ENCODE measurements at regions not wholly inside any gene's neighbourhood (a gene's known extent, or its start where the extent isn't known, plus 50 kb on each side); places are given as distances from the start of the nearest gene placed in this dataset.

- DNase-seq, result no peak
- H3K4me1 Mint-ChIP-seq, result peaks cover 7% of the 10 kb centered on the region
- no peak overlapping the region for H3K27ac Mint-ChIP-seq
- no peaks in the 10 kb centered on the region for H3K9me3 Mint-ChIP-seq
- H3K27me3 Mint-ChIP-seq (ENCODE audit: low read depth, poor library complexity), result peaks cover 3% of the 10 kb centered on the region
- TF ChIP-seq CTCF (IDR thresholded peaks at IDR 0.05), result no peak
- H3K4me3 Mint-ChIP-seq, result no peak overlapping the region
- no peaks in the 10 kb centered on the region for H3K36me3 Mint-ChIP-seq (ENCODE audit: low read depth)
These were observed 77.5 kb upstream of the KCNK2 start for GRCh38 chr1:215005078-215005477.

GRCh38 chr1:215005656-215006345 lies 76.7 kb upstream of the KCNK2 start:
- TF ChIP-seq CTCF (IDR thresholded peaks at IDR 0.05), result no peak
- no peak overlapping the region for H3K4me3 Mint-ChIP-seq
- no peak overlapping the region for H3K27ac Mint-ChIP-seq
- H3K4me1 Mint-ChIP-seq, result peaks cover 13% of the 10 kb centered on the region
- no peaks in the 10 kb centered on the region for H3K36me3 Mint-ChIP-seq (ENCODE audit: low read depth)
- H3K9me3 Mint-ChIP-seq, result no peaks in the 10 kb centered on the region
- no peak for DNase-seq
- H3K27me3 Mint-ChIP-seq (ENCODE audit: low read depth, poor library complexity), result peaks cover 6% of the 10 kb centered on the region

- H3K27ac Mint-ChIP-seq, result no peak overlapping the region
- no peak overlapping the region for H3K4me3 Mint-ChIP-seq
- peaks cover 13% of the 10 kb centered on the region for H3K4me1 Mint-ChIP-seq
- TF ChIP-seq CTCF (IDR thresholded peaks at IDR 0.05), result no peak
- H3K9me3 Mint-ChIP-seq, result no peaks in the 10 kb centered on the region
- H3K36me3 Mint-ChIP-seq (ENCODE audit: low read depth), result no peaks in the 10 kb centered on the region
- H3K27me3 Mint-ChIP-seq (ENCODE audit: low read depth, poor library complexity), result peaks cover 10% of the 10 kb centered on the region
- no peak for DNase-seq
These were observed 74.7 kb upstream of the KCNK2 start for GRCh38 chr1:215007880-215008279.

- peaks cover 8% of the 10 kb centered on the region for H3K27me3 Mint-ChIP-seq (ENCODE audit: low read depth, poor library complexity)
- no peak for TF ChIP-seq CTCF (IDR thresholded peaks at IDR 0.05)
- no peak overlapping the region for H3K4me3 Mint-ChIP-seq
- no peak overlapping the region for H3K27ac Mint-ChIP-seq
- DNase-seq, result no peak
- H3K9me3 Mint-ChIP-seq, result peaks cover 5% of the 10 kb centered on the region
- H3K4me1 Mint-ChIP-seq, result peaks cover 12% of the 10 kb centered on the region
- H3K36me3 Mint-ChIP-seq (ENCODE audit: low read depth), result no peaks in the 10 kb centered on the region
These were observed 64.0 kb upstream of the KCNK2 start for GRCh38 chr1:215018555-215018954.

GRCh38 chr1:215022204-215022603 lies 60.3 kb upstream of the KCNK2 start:
- Mint-ChIP-seq H3K4me3 (no peak overlapping the region), H3K27ac (no peak overlapping the region), H3K4me1 (peaks cover 12% of the 10 kb centered on the region), H3K36me3 (ENCODE audit: low read depth) (no peaks in the 10 kb centered on the region), H3K9me3 (peaks cover 5% of the 10 kb centered on the region), H3K27me3 (ENCODE audit: low read depth, poor library complexity) (peaks cover 7% of the 10 kb centered on the region)
- TF ChIP-seq CTCF (IDR thresholded peaks at IDR 0.05), result no peak
- no peak for DNase-seq

- no peak overlapping the region for H3K27ac Mint-ChIP-seq
These were observed 59.8 kb upstream of the KCNK2 start for GRCh38 chr1:215022741-215023141.

More at GRCh38 chr1:215022741-215023141, 59.8 kb upstream of the KCNK2 start:
- no peak for DNase-seq
- Mint-ChIP-seq H3K9me3 (peaks cover 5% of the 10 kb centered on the region), H3K27me3 (ENCODE audit: low read depth, poor library complexity) (peaks cover 7% of the 10 kb centered on the region), H3K4me1 (peaks cover 12% of the 10 kb centered on the region), H3K4me3 (no peak overlapping the region), H3K36me3 (ENCODE audit: low read depth) (no peaks in the 10 kb centered on the region)
- TF ChIP-seq CTCF (IDR thresholded peaks at IDR 0.05), result no peak
